GM21447 (cell line): ENCODE measurements at regions not wholly inside any gene's neighbourhood (a gene's known extent, or its start where the extent isn't known, plus 50 kb on each side); places are given as distances from the start of the nearest gene placed in this dataset.
"Not testable (repeated sequence)": the region's sequence is repeated elsewhere in the genome, so short reads cannot be mapped to it uniquely, and the experiment has no call there.

ENCODE experiments used
- ATAC-seq: cut with Tn5 transposase; IDR thresholded peaks from one replicate; pipeline ENCODE4 v1.9.1; 2021; ENCODE audit not compliant: unreplicated experiment

DNA sequence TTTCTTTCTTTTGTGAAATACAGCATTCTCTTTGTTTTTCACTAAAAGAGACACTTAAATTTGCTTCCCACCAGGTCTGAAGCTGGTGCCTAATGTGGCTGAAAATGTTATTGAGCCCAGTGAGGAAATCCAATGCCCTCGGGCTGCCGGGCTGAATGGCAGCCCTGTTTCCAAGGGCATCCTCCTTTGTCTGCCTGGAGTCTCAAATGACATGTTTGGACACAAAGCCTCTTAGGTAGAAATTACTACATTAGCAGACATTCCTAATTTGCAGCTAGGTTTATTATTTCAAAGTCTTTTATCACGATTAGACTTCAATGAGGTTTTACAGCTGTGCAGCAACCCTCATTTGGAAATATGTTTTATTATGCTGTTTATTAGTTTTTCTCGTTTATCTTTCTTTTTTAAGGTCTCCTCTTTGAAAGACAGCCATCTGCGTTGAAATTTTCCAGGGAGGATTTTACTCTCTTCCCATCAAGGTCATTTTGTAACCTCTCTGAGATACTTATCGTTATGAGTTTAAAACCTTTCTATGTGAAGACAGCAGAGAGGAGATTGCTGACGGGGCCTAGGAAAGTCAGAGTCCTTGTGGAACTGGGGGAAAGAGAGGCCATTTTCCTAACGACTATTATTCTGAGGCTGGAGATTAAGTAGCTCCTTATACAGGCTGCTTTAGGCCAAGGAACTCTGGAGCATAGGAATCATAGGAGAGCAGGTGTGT, 59.0 kb upstream of the ZNF532 start:
- no peak for ATAC-seq

GRCh38 chr18:58806826-58807714, 57.6 kb upstream of the ZNF532 start:
- ATAC-seq = peak; percentile 72

DNA sequence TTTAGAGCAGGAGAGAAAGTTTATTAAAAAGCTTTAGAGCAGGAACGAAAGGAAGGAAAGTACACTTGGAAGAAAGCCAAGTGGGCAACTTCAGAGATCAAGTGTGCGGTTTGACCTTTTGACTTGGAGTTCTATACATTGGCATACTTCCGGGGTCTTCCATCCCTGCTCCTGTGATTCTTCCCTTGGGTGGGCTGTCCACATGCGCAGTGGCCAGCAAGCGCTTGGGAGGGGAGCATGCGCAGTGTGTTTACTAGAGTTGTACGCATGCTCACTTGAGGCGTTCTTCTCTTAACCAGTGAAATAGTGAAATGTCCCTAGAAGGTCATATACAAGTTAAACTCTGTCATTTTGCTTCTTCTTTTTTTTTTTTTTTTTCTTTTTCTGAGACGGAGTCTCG, 56.9 kb upstream of the ZNF532 start:
- no peak for ATAC-seq

DNA sequence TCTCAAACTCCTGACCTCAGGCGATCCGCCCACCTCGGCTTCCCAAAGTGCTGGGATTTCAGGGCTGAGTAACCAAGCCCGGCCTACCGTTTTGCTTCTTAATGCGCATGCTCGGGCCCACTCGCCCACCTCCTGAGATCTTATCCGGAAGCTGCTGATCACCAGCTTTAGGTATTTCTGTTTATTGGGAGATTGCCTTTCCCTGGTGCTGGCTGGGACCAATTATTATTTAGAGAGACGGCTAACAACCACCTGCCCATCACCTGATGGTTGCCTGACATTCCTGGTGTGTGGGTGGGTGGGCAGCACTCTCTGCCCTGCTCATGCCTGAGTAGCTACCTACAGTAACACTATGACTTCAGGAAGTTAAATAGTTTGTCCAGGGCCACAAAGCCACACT, 56.3 kb upstream of the ZNF532 start:
- ATAC-seq = no peak

- ATAC-seq = not testable (repeated sequence)
These were observed 52.8 kb upstream of the ZNF532 start for GRCh38 chr18:58811859-58812258.

- ATAC-seq = no peak
These were observed 51.6 kb upstream of the ZNF532 start for GRCh38 chr18:58813105-58813504.

DNA sequence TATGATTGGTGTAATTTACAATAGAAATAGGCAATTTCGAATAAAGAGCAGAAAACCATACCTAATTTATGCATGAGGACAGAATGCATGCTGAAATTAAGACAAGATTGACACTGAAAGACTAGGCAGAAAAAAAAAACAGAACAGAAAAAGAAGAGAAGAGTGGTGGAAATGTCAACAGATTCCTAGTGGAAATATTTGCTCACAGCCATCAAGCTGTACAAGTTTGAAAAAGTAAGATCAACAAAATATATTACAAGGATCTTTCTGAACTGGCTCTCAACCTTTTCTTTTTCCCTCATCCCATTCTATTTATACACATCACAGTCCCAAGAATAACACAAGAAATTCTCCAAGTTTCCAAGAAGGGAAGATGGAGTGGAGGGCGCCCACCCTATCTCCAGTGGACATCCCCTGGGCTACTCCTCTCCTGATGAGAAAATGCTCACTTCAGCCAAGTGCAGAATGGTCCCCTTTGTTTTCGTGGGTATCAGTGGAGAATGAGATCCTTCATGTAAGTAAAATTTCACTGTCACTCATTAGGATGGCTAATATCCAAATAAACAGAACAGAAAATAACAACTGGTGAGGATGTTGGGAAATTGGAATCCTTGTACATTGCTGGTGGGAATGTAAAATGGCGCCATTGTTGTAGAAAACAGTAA, 51.0 kb upstream of the ZNF532 start:
- no peak for ATAC-seq

DNA sequence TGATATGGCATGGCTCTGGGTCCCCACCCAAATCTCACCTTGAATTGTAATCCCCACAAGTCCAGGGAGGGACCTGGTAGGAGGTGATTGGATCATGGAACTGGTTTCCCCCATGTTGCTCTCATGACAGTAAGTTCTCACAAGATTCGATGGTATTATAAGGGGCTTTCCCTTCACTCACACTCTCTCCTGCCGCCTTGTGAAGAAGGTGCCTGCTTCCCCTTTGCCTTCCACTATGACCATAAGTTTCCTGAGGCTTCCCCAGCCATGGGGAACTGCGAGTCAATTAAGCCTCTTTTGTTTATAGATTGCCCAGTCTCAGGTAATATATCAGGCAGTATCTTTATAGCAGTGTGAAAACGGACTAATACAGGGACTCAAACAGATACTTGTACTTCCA, 50.4 kb upstream of the ZNF532 start:
- ATAC-seq = no peak
